ENCODE measurements at regions not wholly inside any gene's neighbourhood (a gene's known extent, or its start where the extent isn't known, plus 50 kb on each side); places are given as distances from the start of the nearest gene placed in this dataset.

DNA sequence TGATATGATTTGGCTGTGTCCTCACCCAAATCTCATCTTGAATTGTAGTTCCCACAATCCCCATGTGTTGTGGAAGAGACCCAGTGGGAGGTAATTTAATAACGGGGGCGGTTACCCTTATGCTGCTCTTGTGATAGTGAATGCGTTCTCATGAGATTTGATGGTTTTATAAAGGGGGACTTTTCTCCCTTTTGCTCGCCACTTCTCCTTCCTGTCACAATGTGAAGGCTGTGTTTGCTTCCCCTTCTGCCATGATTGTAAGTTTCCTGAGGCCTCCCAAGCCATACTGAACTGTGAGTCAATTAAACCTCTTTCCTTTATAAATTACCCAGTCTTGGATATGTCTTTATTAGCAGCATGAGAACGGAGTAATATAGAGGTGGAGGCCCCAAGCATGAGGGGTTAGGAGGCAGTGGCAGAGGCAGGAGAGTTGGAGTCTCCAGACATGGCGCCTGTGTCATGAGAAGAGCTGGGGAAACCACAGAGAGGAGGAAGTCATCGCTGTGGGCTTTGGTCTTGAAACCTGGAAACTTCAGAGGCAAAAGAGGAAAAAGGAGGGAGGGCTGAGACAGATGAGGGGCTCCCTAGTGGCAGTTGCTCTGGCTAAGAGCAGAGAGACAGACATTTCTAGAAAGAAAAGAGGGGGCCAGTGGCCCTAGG, 107.8 kb upstream of the VEPH1 start:
- Histone ChIP-seq H3K4me3 (no peak overlapping the region), H2AFZ (ENCODE audit: low read depth, low read length) (no peak overlapping the region), H3K27me3 (ENCODE audit: control insufficient read depth in 2 of 2, insufficient read depth in 2 of 2, low read length in 2 of 2) (no peaks in the 10 kb centered on the region; a peak in 1 of 5 replicates), H3K9ac (ENCODE audit: insufficient read depth in 1 of 2, low read depth in 2 of 2, low read length in 2 of 2) (no peak overlapping the region), H3K27ac (ENCODE audit: extremely low read depth, low read depth, low read length) (no peak overlapping the region), H3K4me1 (replicated peaks in 1 of 2; ENCODE audit: control insufficient read depth in 2 of 2, insufficient read depth in 2 of 2, low read length in 2 of 2) (no peaks in the 10 kb centered on the region), H3K4me2 (ENCODE audit: insufficient read depth, low read length) (no peak overlapping the region), H3K9me3 (replicated peaks; ENCODE audit: control insufficient read depth, insufficient read depth, low read depth, low read length) (no peaks in the 10 kb centered on the region), H4K20me1 (replicated peaks; ENCODE audit: control insufficient read depth, insufficient read depth, low read length) (no peaks in the 10 kb centered on the region), H3K79me2 (ENCODE audit: control insufficient read depth, insufficient read depth, low read length) (no peaks in the 10 kb centered on the region), H3K36me3 (ENCODE audit: control insufficient read depth, insufficient read depth, low read length) (no peaks in the 10 kb centered on the region), H3K9me1 (ENCODE audit: control insufficient read depth, insufficient read depth, low read length) (no peaks in the 10 kb centered on the region)
- DNase-seq (ENCODE audit: extremely low read depth in 1 of 4, low spot score in 3 of 4) (no peak), FAIRE-seq (no peak), ATAC-seq (no peak)
- intact Hi-C loops (cut with micrococcal nuclease) (no loop called here), in situ Hi-C loops (cut with MboI) (loop anchor here (25.0 kb wide), 1 partner anchor 1176 kb away; no protein-coding TSS in a partner anchor)
- ChIA-PET POLR2A (no interaction called here), CTCF (ENCODE audit: low intra/inter-chr PET ratio) (no interaction called here)
- WGBS (ENCODE audit: insufficient coverage, low coverage, missing lambda C conversion rate): 8% methylated on average over 7 of the region's 7 CpGs
- TF ChIP-seq ZNF766 (CRISPR knock-in tag; conservative IDR thresholded peaks at IDR 0.05) (0 out of 2 replicates have a peak, but pooled peaks have one; percentile 42), TCFL5 (CRISPR knock-in tag; conservative IDR thresholded peaks at IDR 0.05) (no peak)
- no TSS peak for BruUV-seq (replicated peaks)

GRCh38 chr3:157607826-157608405, 104.7 kb upstream of the VEPH1 start:
- CTCF ChIA-PET (ENCODE audit: low intra/inter-chr PET ratio): no interaction called here
- Histone ChIP-seq H3K9me3 (replicated peaks; ENCODE audit: control insufficient read depth, insufficient read depth, low read depth, low read length) (no peaks in the 10 kb centered on the region), H3K36me3 (ENCODE audit: control insufficient read depth, insufficient read depth, low read length) (no peaks in the 10 kb centered on the region), H3K27ac (ENCODE audit: extremely low read depth, low read depth, low read length) (no peak overlapping the region), H3K79me2 (ENCODE audit: control insufficient read depth, insufficient read depth, low read length) (no peaks in the 10 kb centered on the region), H4K20me1 (replicated peaks; ENCODE audit: control insufficient read depth, insufficient read depth, low read length) (no peaks in the 10 kb centered on the region), H3K9ac (ENCODE audit: insufficient read depth in 1 of 2, low read depth in 2 of 2, low read length in 2 of 2) (no peak overlapping the region), H3K4me1 (replicated peaks in 1 of 2; ENCODE audit: control insufficient read depth in 2 of 2, insufficient read depth in 2 of 2, low read length in 2 of 2) (no peaks in the 10 kb centered on the region), H3K4me2 (ENCODE audit: insufficient read depth, low read length) (no peak overlapping the region), H3K9me1 (ENCODE audit: control insufficient read depth, insufficient read depth, low read length) (no peaks in the 10 kb centered on the region), H3K27me3 (ENCODE audit: control insufficient read depth in 2 of 2, insufficient read depth in 2 of 2, low read length in 2 of 2) (no peaks in the 10 kb centered on the region; a peak in 1 of 5 replicates), H3K4me3 (no peak overlapping the region), H2AFZ (ENCODE audit: low read depth, low read length) (no peak overlapping the region)
- POLR2A ChIA-PET: no interaction called here
- in situ Hi-C loops (cut with MboI) (loop anchor here (25.0 kb wide), 1 partner anchor 1179 kb away; no protein-coding TSS in a partner anchor), intact Hi-C loops (cut with micrococcal nuclease) (no loop called here)
- ATAC-seq (no peak), FAIRE-seq (no peak), DNase-seq (ENCODE audit: extremely low read depth in 1 of 4, low spot score in 3 of 4) (no peak)
- BruUV-seq (replicated peaks): no TSS peak
- whole genome bisulfite sequencing (ENCODE audit: insufficient coverage, low coverage, missing lambda C conversion rate): 22% methylated on average over 9 of the region's 9 CpGs
- no peak for TF ChIP-seq ZNF124 (CRISPR knock-in tag; IDR thresholded peaks at IDR 0.05)
- TF ChIP-seq AFF4 (CRISPR knock-in tag; IDR thresholded peaks at IDR 0.05): no peak
- no peak for TF ChIP-seq ZSCAN29 (IDR thresholded peaks at IDR 0.05)
- TF ChIP-seq THAP12 (CRISPR knock-in tag; IDR thresholded peaks at IDR 0.05): no peak
- no peak for TF ChIP-seq ELF1 (tag; IDR thresholded peaks at IDR 0.05)
- no peak for TF ChIP-seq HMG20A (CRISPR knock-in tag; conservative IDR thresholded peaks at IDR 0.05)
- no peak for TF ChIP-seq FOXA3 (CRISPR knock-in tag; conservative IDR thresholded peaks at IDR 0.05 in 1 of 2, IDR thresholded peaks at IDR 0.05 in 1 of 2)
